Activated CD4-positive, CD25-positive, alpha-beta regulatory T cell (primary cell): ENCODE measurements at regions not wholly inside any gene's neighbourhood (a gene's known extent, or its start where the extent isn't known, plus 50 kb on each side); places are given as distances from the start of the nearest gene placed in this dataset.
"Not testable (repeated sequence)": the region's sequence is repeated elsewhere in the genome, so short reads cannot be mapped to it uniquely, and the experiment has no call there.

ENCODE experiments used
- DNase-seq, 4 experiments: peaks; one replicate each; lab custom pipeline; 2025; lab: John Stamatoyannopoulos, UW

GRCh38 chr2:8424997-8425900 is 256.6 kb upstream of the ID2 start:
- no peak for DNase-seq

- no peak for DNase-seq
These were observed 255.3 kb upstream of the ID2 start for GRCh38 chr2:8426550-8426949.

- DNase-seq: no peak
These were observed 254.6 kb upstream of the ID2 start for GRCh38 chr2:8427211-8427610.

GRCh38 chr2:8430628-8431027 is 251.2 kb upstream of the ID2 start:
- DNase-seq: no peak

GRCh38 chr2:8431446-8432125 is 250.3 kb upstream of the ID2 start:
- no peak for DNase-seq

- no peak for DNase-seq
These were observed 249.0 kb upstream of the ID2 start for GRCh38 chr2:8432706-8433336.

GRCh38 chr2:8433390-8433789 is 248.5 kb upstream of the ID2 start:
- no peak for DNase-seq

- no peak for DNase-seq
These were observed 246.2 kb upstream of the ID2 start for GRCh38 chr2:8435608-8436007.

GRCh38 chr2:8436585-8436984 is 245.3 kb upstream of the ID2 start:
- DNase-seq: no peak

- no peak for DNase-seq
These were observed 244.5 kb upstream of the ID2 start for GRCh38 chr2:8437228-8437948.

GRCh38 chr2:8437949-8438400 is 243.9 kb upstream of the ID2 start:
- no peak for DNase-seq

- DNase-seq: no peak
These were observed 243.4 kb upstream of the ID2 start for GRCh38 chr2:8438476-8438875.

GRCh38 chr2:8438996-8439395 is 242.9 kb upstream of the ID2 start:
- DNase-seq: no peak

- DNase-seq: no peak
These were observed 241.7 kb upstream of the ID2 start for GRCh38 chr2:8440029-8440778.

GRCh38 chr2:8441371-8441770 is 240.5 kb upstream of the ID2 start:
- DNase-seq: no peak

- DNase-seq: no peak
These were observed 239.9 kb upstream of the ID2 start for GRCh38 chr2:8441986-8442385.

- DNase-seq: no peak
These were observed 238.9 kb upstream of the ID2 start for GRCh38 chr2:8442833-8443486.

GRCh38 chr2:8445580-8445979 is 236.3 kb upstream of the ID2 start:
- DNase-seq: no peak

- not testable (repeated sequence) for DNase-seq
These were observed 235.1 kb upstream of the ID2 start for GRCh38 chr2:8446751-8447150.

- no peak for DNase-seq
These were observed 234.1 kb upstream of the ID2 start for GRCh38 chr2:8447610-8448221.
